HG02588 (cell line): ENCODE measurements at regions not wholly inside any gene's neighbourhood (a gene's known extent, or its start where the extent isn't known, plus 50 kb on each side); places are given as distances from the start of the nearest gene placed in this dataset.

Experiments used
- ATAC-seq: cut with Tn5 transposase; IDR thresholded peaks from one replicate; pipeline ENCODE4 v1.9.1; 2021; ENCODE audit warnings: mild to moderate bottlenecking, moderate library complexity; ENCODE audit not compliant: unreplicated experiment

GRCh38 chr11:71201936-71202597 lies 50.3 kb downstream of the SHANK2 start:
- no peak for ATAC-seq

- ATAC-seq: no peak
These were observed 51.1 kb downstream of the SHANK2 start for GRCh38 chr11:71201231-71201630.

- ATAC-seq: no peak
These were observed 51.6 kb downstream of the SHANK2 start for GRCh38 chr11:71200761-71201160.

- no peak for ATAC-seq
These were observed 52.1 kb downstream of the SHANK2 start for GRCh38 chr11:71200172-71200716.

- no peak for ATAC-seq
These were observed 53.1 kb downstream of the SHANK2 start for GRCh38 chr11:71199226-71199820.

- no peak for ATAC-seq
These were observed 53.6 kb downstream of the SHANK2 start for GRCh38 chr11:71198823-71199165.

GRCh38 chr11:71198141-71198822 lies 54.1 kb downstream of the SHANK2 start:
- ATAC-seq: no peak

GRCh38 chr11:71197096-71197495 lies 55.3 kb downstream of the SHANK2 start:
- no peak for ATAC-seq

GRCh38 chr11:71194710-71195109 lies 57.7 kb downstream of the SHANK2 start:
- no peak for ATAC-seq

- ATAC-seq: no peak
These were observed 58.9 kb downstream of the SHANK2 start for GRCh38 chr11:71193431-71193830.

- no peak for ATAC-seq
These were observed 59.7 kb downstream of the SHANK2 start for GRCh38 chr11:71192629-71193028.

GRCh38 chr11:71191201-71191600 lies 61.2 kb downstream of the SHANK2 start:
- ATAC-seq: no peak

- no peak for ATAC-seq
These were observed 61.8 kb downstream of the SHANK2 start for GRCh38 chr11:71190551-71190950.

GRCh38 chr11:71189768-71190315 lies 62.5 kb downstream of the SHANK2 start:
- ATAC-seq: no peak

GRCh38 chr11:71188886-71189767 lies 63.2 kb downstream of the SHANK2 start:
- ATAC-seq: no peak

- no peak for ATAC-seq
These were observed 64.3 kb downstream of the SHANK2 start for GRCh38 chr11:71188073-71188472.

- ATAC-seq: no peak
These were observed 65.6 kb downstream of the SHANK2 start for GRCh38 chr11:71186806-71187205.

- no peak for ATAC-seq
These were observed 67.0 kb downstream of the SHANK2 start for GRCh38 chr11:71185411-71185810.

GRCh38 chr11:71184421-71185210 lies 67.8 kb downstream of the SHANK2 start:
- no peak for ATAC-seq

GRCh38 chr11:71183878-71184277 lies 68.5 kb downstream of the SHANK2 start:
- ATAC-seq: no peak
